ENCODE measurements at regions not wholly inside any gene's neighbourhood (a gene's known extent, or its start where the extent isn't known, plus 50 kb on each side); places are given as distances from the start of the nearest gene placed in this dataset.

DNA sequence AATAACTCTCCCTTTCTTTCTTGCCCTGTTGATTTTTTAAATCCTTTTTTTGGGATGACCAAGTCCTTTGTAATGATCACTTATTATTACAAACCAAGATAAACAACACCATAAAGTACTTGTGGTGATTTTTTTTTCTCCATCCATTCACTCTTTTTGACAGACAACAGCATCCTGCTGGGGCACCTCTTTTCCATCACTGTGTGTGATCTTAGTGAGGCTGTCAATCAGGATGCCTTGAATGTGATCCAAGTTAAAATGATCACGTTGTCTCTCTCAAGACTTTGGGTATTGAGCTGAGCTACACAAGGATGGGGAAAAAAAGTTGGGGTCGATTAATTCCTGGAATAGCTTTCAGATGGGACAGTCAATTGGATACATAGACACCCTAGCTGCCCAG, 73.6 kb upstream of the PPP2R2B start:
- H3K4me3 ChIP-seq (ENCODE audit: low read depth, low read length) = no peak overlapping the region
- no peak for DNase-seq (ENCODE audit: low read depth)
- TF ChIP-seq, protein P1, sequence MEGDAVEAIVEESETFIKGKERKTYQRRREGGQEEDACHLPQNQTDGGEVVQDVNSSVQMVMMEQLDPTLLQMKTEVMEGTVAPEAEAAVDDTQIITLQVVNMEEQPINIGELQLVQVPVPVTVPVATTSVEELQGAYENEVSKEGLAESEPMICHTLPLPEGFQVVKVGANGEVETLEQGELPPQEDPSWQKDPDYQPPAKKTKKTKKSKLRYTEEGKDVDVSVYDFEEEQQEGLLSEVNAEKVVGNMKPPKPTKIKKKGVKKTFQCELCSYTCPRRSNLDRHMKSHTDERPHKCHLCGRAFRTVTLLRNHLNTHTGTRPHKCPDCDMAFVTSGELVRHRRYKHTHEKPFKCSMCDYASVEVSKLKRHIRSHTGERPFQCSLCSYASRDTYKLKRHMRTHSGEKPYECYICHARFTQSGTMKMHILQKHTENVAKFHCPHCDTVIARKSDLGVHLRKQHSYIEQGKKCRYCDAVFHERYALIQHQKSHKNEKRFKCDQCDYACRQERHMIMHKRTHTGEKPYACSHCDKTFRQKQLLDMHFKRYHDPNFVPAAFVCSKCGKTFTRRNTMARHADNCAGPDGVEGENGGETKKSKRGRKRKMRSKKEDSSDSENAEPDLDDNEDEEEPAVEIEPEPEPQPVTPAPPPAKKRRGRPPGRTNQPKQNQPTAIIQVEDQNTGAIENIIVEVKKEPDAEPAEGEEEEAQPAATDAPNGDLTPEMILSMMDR (IDR thresholded peaks at IDR 0.05; ENCODE audit: control insufficient read depth, extremely low read depth, insufficient read depth) = no peak

DNA sequence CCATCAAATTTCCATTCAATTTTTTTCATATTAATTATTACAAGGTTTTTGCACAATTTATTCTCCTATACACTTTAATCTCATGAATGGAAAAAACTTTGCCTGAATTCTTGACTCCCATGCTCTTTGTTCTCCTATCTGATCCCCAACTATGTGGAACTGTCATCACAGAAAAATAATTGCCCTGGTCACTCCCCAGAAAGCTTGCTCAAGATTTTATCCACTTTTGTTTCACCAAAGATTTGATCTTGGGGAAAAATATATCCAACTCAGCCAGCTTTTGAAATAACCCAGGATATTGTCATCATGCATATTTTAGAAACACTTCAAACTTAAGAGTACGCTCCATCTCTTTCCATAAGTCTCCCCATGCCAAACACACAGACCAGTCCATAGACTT, 77.7 kb upstream of the PPP2R2B start:
- no peak overlapping the region for H3K4me3 ChIP-seq (ENCODE audit: low read depth, low read length)
- no peak for DNase-seq (ENCODE audit: low read depth)
- TF ChIP-seq, protein P1 (IDR thresholded peaks at IDR 0.05; ENCODE audit: control insufficient read depth, extremely low read depth, insufficient read depth) = no peak

DNA sequence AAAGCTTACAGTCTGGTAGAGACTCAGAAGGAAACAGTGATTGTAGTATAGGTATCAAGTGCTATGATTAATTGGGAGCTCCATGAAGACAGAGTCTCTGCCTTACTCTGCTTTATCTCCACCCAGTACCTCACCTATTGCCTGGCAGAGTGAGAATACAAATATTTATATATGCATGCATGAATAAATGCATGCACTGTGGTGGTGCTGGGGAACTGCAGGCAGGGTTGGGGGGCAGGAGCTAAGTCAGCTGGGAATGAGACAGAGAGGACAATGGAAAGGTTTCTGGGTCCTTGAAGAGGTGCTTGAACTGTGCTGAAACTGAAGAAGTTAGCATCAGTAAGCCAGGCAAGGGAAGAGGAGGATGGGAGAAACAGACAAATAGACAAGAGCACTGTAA, 80.8 kb upstream of the PPP2R2B start:
- no peak overlapping the region for H3K4me3 ChIP-seq (ENCODE audit: low read depth, low read length)
- DNase-seq (ENCODE audit: low read depth) = no peak
- TF ChIP-seq, protein P1 (IDR thresholded peaks at IDR 0.05; ENCODE audit: control insufficient read depth, extremely low read depth, insufficient read depth) = no peak

DNA sequence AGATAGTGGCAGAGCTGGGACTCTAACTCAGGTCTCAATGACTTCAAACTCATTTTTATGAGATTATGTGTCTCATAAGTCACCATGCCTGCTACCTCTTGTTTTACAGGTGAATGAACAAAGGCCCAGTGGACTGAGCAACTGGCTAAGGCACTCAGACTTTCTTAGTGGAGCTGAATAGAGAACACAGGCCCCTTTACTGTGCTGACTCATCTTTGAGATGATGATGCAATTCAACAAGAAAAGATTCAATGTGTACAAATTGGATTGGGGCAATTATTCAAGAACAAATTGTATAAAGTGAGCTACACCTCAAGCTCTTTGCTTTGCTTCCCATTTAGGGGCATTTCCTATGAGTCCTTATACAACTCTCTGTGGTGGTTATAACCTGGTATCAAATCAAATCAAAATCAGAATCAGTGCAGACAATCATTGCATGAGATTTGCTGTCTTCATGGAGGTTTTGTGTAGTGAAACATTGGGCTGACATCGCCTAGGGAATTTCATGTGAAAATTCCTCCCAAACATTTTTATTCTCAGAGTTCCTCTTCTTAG, 84.3 kb upstream of the PPP2R2B start:
- TF ChIP-seq, protein P1 (IDR thresholded peaks at IDR 0.05; ENCODE audit: control insufficient read depth, extremely low read depth, insufficient read depth) = no peak
- H3K4me3 ChIP-seq (ENCODE audit: low read depth, low read length) = no peak overlapping the region
- no peak for DNase-seq (ENCODE audit: low read depth)

DNA sequence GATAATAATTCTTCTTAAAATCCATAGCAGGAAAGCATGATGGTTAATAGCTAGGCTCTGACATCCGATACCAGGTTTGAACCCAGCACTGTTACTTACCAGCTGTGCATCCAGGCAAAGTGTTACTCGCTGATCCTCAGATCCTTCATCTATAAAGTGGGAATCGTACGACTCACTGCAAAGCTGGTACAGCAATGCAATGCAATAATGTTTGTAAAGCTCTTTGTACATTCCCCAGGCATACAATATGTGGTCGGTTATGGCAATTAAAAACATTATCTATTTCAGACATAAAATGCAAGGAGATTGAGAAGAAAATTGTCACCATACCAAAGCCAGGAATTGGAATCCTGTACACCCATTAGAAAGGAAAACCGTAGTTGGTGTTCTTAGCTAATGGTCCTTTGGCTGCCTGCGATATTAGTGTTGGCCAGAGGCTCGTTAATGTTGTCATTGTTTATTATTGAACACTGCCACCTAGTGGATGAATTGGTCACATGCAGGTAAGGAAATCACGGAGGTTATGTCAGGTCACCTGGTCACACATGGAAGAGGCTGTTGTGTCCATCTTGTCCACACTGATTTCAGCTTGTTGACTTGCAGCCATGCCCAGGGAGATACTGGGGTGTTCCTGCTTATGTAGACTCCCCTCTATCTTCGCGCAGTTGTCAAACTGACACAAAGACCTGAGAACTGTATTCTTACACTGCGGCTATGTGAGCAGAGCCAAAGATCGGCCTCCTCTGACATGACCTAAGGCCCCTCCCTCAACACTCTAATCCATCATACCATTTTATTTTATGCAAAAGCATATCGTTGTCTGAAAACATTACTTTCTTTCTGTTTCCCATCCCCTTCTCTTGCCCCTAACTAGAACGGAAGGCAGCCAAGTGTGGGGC, 87.5 kb upstream of the PPP2R2B start:
- DNase-seq (ENCODE audit: low read depth) = peak; percentile 73
- no peak overlapping the region for H3K4me3 ChIP-seq (ENCODE audit: low read depth, low read length)
- TF ChIP-seq, protein P1 (IDR thresholded peaks at IDR 0.05; ENCODE audit: control insufficient read depth, extremely low read depth, insufficient read depth) = peak; percentile 97

DNA sequence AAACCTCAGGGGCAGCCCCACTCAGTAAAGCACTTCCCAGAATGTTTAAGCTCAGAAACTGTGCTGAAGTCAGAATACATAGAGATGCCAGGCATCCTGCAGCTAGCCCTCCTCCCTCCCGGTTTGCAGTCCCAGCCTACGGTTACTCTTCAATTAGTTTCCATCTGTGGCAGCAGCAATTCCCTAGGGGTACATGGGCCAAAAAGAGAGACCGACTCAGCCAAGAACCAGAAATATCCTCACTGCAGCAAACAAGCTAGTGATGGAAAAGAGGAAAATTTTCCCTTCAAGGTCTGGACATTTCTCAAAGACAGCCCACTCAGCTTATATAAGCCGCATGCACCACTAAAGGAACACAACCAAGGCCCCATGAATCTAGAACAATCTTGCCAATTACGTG, 89.1 kb upstream of the PPP2R2B start:
- TF ChIP-seq, protein P1 (IDR thresholded peaks at IDR 0.05; ENCODE audit: control insufficient read depth, extremely low read depth, insufficient read depth) = no peak
- no peak for DNase-seq (ENCODE audit: low read depth)
- no peak overlapping the region for H3K4me3 ChIP-seq (ENCODE audit: low read depth, low read length)

Data from LNCaP clone FGC (cell line).